ENCODE measurements at regions not wholly inside any gene's neighbourhood (a gene's known extent, or its start where the extent isn't known, plus 50 kb on each side); places are given as distances from the start of the nearest gene placed in this dataset.

DNA sequence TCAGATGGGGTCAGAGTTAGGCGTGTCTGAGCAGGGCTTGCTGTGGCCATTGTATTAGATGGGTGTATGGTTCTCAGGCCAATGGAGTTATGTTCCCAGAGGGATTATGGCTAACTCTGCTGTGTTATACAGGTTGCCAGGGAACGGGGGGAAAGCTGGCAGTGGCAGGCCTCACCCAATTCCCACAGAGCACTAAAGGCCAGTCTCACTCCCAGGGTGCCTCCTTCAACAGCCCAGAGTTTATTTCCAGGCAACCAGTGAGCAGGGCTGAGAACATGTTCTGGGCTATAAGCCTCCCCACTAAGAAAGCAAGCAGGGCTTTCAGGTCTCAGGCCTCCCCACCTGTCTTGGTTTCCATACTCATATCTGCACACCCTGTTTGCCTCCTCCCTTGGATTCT is 597.9 kb downstream of the ZNF608 start:
- Histone ChIP-seq H3K4me3 (no peak overlapping the region), H3K4me1 (no peaks in the 10 kb centered on the region), H3K9me3 (peaks cover 0 to 7% (median 2%) of the 10 kb centered on the region in 4 donors), H3K36me3 (no peaks in the 10 kb centered on the region), H3K27me3 (no peaks in the 10 kb centered on the region), H3K27ac (no peak overlapping the region)
- no peak for DNase-seq
- 94 to 98% methylated on average over 2 of the region's 2 CpGs for WGBS, 2 donors
- TF ChIP-seq POLR2AphosphoS5 (IDR thresholded peaks at IDR 0.05) (no peak), EP300 (IDR thresholded peaks at IDR 0.05) (no peak)
- ATAC-seq (ENCODE audit: low FRiP score in 2 of 2): no peak

DNA sequence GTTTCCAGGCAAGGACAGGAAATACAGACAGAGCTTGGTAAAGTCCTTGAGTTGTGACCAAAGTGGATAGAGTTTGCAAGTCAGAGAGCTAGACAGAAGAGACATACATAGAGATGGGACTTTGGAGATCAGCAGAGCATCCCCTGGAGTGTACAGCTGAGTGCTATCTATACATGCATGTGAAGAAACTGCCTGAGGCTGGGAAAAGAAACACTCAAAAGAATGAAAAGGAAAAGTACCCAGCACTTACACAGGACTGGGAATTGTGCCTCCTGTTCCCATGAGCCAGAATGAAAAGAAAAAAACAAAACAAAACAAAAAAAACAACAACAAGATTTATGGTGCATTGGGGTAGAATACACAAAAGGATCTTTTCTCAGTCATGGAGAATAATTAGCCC is 606.4 kb downstream of the ZNF608 start:
- H3K4me1 ChIP-seq: no peaks in the 10 kb centered on the region
- no peak for ATAC-seq (ENCODE audit: low FRiP score in 2 of 2)
- no peaks in the 10 kb centered on the region for H3K36me3 ChIP-seq
- no peak overlapping the region for H3K27ac ChIP-seq
- H3K27me3 ChIP-seq: no peaks in the 10 kb centered on the region
- no peak overlapping the region for H3K4me3 ChIP-seq
- TF ChIP-seq, protein P1, sequence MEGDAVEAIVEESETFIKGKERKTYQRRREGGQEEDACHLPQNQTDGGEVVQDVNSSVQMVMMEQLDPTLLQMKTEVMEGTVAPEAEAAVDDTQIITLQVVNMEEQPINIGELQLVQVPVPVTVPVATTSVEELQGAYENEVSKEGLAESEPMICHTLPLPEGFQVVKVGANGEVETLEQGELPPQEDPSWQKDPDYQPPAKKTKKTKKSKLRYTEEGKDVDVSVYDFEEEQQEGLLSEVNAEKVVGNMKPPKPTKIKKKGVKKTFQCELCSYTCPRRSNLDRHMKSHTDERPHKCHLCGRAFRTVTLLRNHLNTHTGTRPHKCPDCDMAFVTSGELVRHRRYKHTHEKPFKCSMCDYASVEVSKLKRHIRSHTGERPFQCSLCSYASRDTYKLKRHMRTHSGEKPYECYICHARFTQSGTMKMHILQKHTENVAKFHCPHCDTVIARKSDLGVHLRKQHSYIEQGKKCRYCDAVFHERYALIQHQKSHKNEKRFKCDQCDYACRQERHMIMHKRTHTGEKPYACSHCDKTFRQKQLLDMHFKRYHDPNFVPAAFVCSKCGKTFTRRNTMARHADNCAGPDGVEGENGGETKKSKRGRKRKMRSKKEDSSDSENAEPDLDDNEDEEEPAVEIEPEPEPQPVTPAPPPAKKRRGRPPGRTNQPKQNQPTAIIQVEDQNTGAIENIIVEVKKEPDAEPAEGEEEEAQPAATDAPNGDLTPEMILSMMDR (IDR thresholded peaks at IDR 0.05): no peak
- TF ChIP-seq EP300 (IDR thresholded peaks at IDR 0.05): no peak
- TF ChIP-seq POLR2A (IDR thresholded peaks at IDR 0.05): no peak
- TF ChIP-seq POLR2AphosphoS5 (IDR thresholded peaks at IDR 0.05): no peak
- no peaks in the 10 kb centered on the region for H3K9me3 ChIP-seq
- DNase-seq: no peak

DNA sequence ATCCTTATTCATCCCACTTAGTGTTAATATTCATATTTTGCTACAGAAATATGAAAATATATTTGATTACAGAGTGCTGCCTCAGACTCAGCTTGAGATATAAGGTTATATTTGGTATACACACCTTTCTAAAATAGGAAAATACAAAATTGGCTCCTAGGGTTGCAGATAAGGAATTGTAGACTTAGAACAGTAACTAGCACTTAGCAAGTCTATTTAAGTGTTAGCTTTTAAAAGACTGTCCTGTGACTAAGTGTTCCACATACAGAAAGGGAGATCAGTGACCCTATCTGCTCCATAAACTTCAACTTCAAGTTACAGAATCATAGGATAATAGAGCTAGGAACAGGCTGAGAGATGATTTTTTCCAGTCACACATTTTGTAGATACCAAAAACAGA is 607.0 kb downstream of the ZNF608 start:
- no peaks in the 10 kb centered on the region for H3K27me3 ChIP-seq
- DNase-seq (no peak), ATAC-seq (ENCODE audit: low FRiP score in 2 of 2) (no peak)
- H3K27ac ChIP-seq: no peak overlapping the region
- TF ChIP-seq, protein P1 (IDR thresholded peaks at IDR 0.05): no peak
- no peak for TF ChIP-seq EP300 (IDR thresholded peaks at IDR 0.05)
- TF ChIP-seq POLR2AphosphoS5 (IDR thresholded peaks at IDR 0.05): no peak
- no peak for TF ChIP-seq POLR2A (IDR thresholded peaks at IDR 0.05)
- H3K9me3 ChIP-seq: no peaks in the 10 kb centered on the region
- H3K36me3 ChIP-seq: no peaks in the 10 kb centered on the region
- no peaks in the 10 kb centered on the region for H3K4me1 ChIP-seq
- no peak overlapping the region for H3K4me3 ChIP-seq

DNA sequence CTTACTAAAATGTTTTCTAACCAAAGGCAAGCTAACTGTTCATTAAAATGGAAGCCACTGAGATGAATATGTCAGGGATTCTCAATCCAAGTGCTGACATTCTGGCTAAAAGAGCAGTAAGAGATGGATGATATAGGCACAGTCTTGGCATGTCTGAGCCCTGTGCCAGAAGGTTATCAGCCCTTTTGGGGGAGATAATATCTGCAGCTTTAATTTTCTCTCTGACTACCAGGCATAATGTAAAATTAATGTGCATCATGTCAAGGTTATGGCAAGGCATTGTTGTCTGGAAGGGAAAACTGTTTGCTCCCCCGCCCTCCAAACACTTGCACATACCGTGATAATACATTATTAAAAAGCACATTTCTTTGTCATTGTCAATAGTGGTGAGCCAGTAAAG is 609.8 kb downstream of the ZNF608 start:
- WGBS, 2 donors: 63 to 67% methylated on average over 2 of the region's 2 CpGs
- Histone ChIP-seq H3K27ac (no peak overlapping the region), H3K4me3 (no peak overlapping the region), H3K4me1 (no peaks in the 10 kb centered on the region), H3K36me3 (no peaks in the 10 kb centered on the region), H3K9me3 (no peaks in the 10 kb centered on the region), H3K27me3 (no peaks in the 10 kb centered on the region)
- ATAC-seq (ENCODE audit: low FRiP score in 2 of 2) (no peak), DNase-seq (no peak)
- TF ChIP-seq POLR2AphosphoS5 (IDR thresholded peaks at IDR 0.05) (no peak), POLR2A (IDR thresholded peaks at IDR 0.05) (no peak), EP300 (IDR thresholded peaks at IDR 0.05) (no peak)
- TF ChIP-seq, protein P1 (IDR thresholded peaks at IDR 0.05): no peak

DNA sequence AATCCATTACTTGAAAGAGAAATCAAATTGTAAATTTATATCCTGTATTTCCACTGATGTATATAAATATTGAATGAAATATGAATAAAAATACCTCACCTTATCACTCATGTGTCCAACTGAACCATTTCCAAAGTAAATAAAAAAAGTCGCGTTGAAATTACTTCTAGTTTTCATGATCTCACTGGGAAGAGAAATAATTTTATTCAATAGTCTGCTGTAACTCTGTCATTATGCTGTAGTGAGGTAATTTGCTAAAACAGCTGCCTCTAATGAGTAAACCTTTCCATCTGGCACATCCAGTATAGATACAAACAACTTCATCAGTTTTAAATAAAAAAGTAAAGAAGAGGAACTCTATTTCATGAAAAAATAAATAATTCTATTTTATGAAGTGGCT is 611.5 kb downstream of the ZNF608 start:
- DNase-seq (no peak), ATAC-seq (ENCODE audit: low FRiP score in 2 of 2) (no peak)
- no peaks in the 10 kb centered on the region for H3K27me3 ChIP-seq
- no peaks in the 10 kb centered on the region for H3K36me3 ChIP-seq
- no peaks in the 10 kb centered on the region for H3K9me3 ChIP-seq
- no peak overlapping the region for H3K27ac ChIP-seq
- H3K4me3 ChIP-seq: no peak overlapping the region
- H3K4me1 ChIP-seq: no peaks in the 10 kb centered on the region
- no peak for TF ChIP-seq POLR2AphosphoS5 (IDR thresholded peaks at IDR 0.05)
- 38 to 66% methylated on average over 2 of the region's 2 CpGs for WGBS, 2 donors

DNA sequence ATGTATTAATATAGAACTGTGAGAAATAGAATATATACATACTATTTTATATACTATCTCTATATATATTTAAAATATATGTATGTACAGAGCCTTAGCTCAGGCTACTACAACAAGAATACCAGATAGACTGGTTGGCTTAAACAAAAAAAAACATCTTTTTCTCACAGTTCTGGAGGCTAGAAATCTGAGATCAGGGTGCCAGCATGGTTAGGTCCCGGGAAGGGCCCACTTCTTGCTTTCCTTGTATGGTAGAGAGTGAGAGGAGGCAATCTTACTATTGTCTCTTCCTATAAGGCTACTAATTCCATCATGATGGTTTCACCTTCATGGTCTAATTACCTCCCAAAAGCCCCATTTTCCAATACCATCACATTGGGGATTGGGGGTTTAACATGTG is 613.0 kb downstream of the ZNF608 start:
- no peaks in the 10 kb centered on the region for H3K9me3 ChIP-seq
- H3K27ac ChIP-seq: no peak overlapping the region
- no peaks in the 10 kb centered on the region for H3K4me1 ChIP-seq
- no peaks in the 10 kb centered on the region for H3K36me3 ChIP-seq
- DNase-seq (no peak), ATAC-seq (ENCODE audit: low FRiP score in 2 of 2) (no peak)
- no peaks in the 10 kb centered on the region for H3K27me3 ChIP-seq
- WGBS, 2 donors: 90 to 91% methylated on average over 1 of the region's 1 CpG
- TF ChIP-seq EP300 (IDR thresholded peaks at IDR 0.05) (no peak), POLR2A (IDR thresholded peaks at IDR 0.05) (no peak), POLR2AphosphoS5 (IDR thresholded peaks at IDR 0.05) (no peak)
- TF ChIP-seq, protein P1 (IDR thresholded peaks at IDR 0.05): no peak
- no peak overlapping the region for H3K4me3 ChIP-seq
